ENCODE measurements at regions not wholly inside any gene's neighbourhood (a gene's known extent, or its start where the extent isn't known, plus 50 kb on each side); places are given as distances from the start of the nearest gene placed in this dataset.

DNA sequence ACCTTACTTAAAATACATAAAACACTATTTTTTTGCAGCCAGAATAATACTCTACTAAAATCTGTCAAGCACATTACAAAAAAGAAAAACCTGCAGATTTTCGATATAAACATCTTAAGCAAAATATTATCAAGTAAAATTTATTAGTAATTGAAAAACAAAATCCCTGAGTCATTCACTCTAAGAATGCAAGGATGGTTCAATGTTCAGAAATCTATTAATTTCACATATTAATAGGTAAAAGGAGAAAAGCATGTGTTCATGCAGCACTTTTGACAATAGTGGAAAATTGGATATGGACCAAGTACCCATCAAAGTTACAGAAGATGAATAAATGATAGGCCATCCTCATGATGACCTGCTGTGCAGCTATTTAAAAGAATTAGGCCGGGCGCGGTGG lies 66.2 kb upstream of the OTOS start:
- DNase-seq = no peak

GRCh38 chr2:240207661-240208060 lies 67.2 kb upstream of the OTOS start:
- Histone ChIP-seq H3K4me3 (no peak overlapping the region), H3K27me3 (no peaks in the 10 kb centered on the region), H3K9me3 (no peaks in the 10 kb centered on the region), H3K4me1 (no peaks in the 10 kb centered on the region), H3K27ac (no peak overlapping the region), H3K36me3 (no peaks in the 10 kb centered on the region)
- no peak for DNase-seq
- no peak for TF ChIP-seq POLR2A (IDR thresholded peaks at IDR 0.05)
- TF ChIP-seq, protein P1, sequence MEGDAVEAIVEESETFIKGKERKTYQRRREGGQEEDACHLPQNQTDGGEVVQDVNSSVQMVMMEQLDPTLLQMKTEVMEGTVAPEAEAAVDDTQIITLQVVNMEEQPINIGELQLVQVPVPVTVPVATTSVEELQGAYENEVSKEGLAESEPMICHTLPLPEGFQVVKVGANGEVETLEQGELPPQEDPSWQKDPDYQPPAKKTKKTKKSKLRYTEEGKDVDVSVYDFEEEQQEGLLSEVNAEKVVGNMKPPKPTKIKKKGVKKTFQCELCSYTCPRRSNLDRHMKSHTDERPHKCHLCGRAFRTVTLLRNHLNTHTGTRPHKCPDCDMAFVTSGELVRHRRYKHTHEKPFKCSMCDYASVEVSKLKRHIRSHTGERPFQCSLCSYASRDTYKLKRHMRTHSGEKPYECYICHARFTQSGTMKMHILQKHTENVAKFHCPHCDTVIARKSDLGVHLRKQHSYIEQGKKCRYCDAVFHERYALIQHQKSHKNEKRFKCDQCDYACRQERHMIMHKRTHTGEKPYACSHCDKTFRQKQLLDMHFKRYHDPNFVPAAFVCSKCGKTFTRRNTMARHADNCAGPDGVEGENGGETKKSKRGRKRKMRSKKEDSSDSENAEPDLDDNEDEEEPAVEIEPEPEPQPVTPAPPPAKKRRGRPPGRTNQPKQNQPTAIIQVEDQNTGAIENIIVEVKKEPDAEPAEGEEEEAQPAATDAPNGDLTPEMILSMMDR (IDR thresholded peaks at IDR 0.05) = no peak

More for the DNA sequence above, 66.2 kb upstream of the OTOS start:
- H3K27ac ChIP-seq = no peak overlapping the region
- no peaks in the 10 kb centered on the region for H3K9me3 ChIP-seq
- no peaks in the 10 kb centered on the region for H3K4me1 ChIP-seq
- H3K27me3 ChIP-seq = no peaks in the 10 kb centered on the region
- no peak for TF ChIP-seq POLR2A (IDR thresholded peaks at IDR 0.05)
- TF ChIP-seq, protein P1 (IDR thresholded peaks at IDR 0.05) = no peak
- no peak overlapping the region for H3K4me3 ChIP-seq
- no peaks in the 10 kb centered on the region for H3K36me3 ChIP-seq

DNA sequence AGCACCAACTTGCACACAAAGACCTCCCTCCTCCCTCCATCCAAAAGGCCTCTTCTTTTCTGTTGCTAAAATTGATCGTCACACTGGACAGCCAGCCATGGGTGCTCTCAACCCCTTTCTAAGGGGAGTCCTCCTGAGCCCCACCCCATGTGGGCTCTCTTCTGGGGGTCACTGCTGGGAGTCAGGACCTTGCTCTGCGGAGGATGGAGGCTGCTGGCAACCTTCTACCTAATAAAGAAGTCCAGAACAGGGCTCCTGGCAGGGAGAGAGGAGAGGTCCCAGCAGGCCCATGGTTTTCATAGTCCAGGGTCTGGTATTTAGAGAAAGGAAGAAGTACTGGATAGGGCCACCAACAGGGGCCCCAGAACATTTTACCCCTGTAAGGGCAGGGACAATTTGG lies 67.6 kb upstream of the OTOS start:
- no peak for DNase-seq
- Histone ChIP-seq H3K27me3 (no peaks in the 10 kb centered on the region), H3K36me3 (no peaks in the 10 kb centered on the region), H3K9me3 (no peaks in the 10 kb centered on the region), H3K4me1 (no peaks in the 10 kb centered on the region), H3K27ac (no peak overlapping the region), H3K4me3 (no peak overlapping the region)
- TF ChIP-seq POLR2A (IDR thresholded peaks at IDR 0.05) = no peak
- TF ChIP-seq, protein P1 (IDR thresholded peaks at IDR 0.05) = no peak

GRCh38 chr2:240208631-240209211 lies 68.3 kb upstream of the OTOS start:
- H3K27ac ChIP-seq = no peak overlapping the region
- no peaks in the 10 kb centered on the region for H3K36me3 ChIP-seq
- no peaks in the 10 kb centered on the region for H3K27me3 ChIP-seq
- DNase-seq = no peak
- TF ChIP-seq, protein P1 (IDR thresholded peaks at IDR 0.05) = no peak
- TF ChIP-seq POLR2A (IDR thresholded peaks at IDR 0.05) = no peak
- no peaks in the 10 kb centered on the region for H3K4me1 ChIP-seq
- H3K4me3 ChIP-seq = no peak overlapping the region
- H3K9me3 ChIP-seq = no peaks in the 10 kb centered on the region

DNA sequence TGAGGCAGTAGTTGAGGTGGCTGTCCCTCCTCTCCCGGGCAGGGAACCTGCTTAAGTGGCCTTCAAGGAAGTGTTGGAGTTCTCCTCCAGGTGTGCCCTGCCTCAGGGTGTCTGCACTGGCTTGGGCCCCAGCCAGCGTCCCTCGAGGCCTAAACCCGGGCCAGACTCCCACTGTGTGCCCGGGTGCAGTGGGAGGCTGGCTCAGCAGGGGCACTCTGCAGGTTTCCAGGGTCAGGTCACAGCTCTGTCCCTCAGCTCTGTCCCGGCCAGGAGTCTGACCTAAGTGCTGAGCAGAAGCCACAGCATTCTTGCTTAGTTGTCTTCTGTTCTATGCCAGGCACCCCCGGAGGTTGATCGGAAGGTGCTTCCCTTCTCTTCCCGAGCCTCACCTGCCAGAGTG lies 69.0 kb upstream of the OTOS start:
- no peak for TF ChIP-seq POLR2A (IDR thresholded peaks at IDR 0.05)
- TF ChIP-seq, protein P1 (IDR thresholded peaks at IDR 0.05) = no peak
- Histone ChIP-seq H3K27ac (no peak overlapping the region), H3K27me3 (no peaks in the 10 kb centered on the region), H3K4me3 (no peak overlapping the region), H3K36me3 (no peaks in the 10 kb centered on the region), H3K9me3 (no peaks in the 10 kb centered on the region), H3K4me1 (no peaks in the 10 kb centered on the region)
- DNase-seq = peak in 2 of 3 donors; percentile 26 to 32
